GM21825 (cell line): ENCODE measurements at regions not wholly inside any gene's neighbourhood (a gene's known extent, or its start where the extent isn't known, plus 50 kb on each side); places are given as distances from the start of the nearest gene placed in this dataset.

Experiments
- ATAC-seq: cut with Tn5 transposase; IDR thresholded peaks from one replicate; pipeline ENCODE4 v1.9.1; 2021; ENCODE audit warnings: mild to moderate bottlenecking, moderate library complexity; ENCODE audit not compliant: unreplicated experiment

DNA sequence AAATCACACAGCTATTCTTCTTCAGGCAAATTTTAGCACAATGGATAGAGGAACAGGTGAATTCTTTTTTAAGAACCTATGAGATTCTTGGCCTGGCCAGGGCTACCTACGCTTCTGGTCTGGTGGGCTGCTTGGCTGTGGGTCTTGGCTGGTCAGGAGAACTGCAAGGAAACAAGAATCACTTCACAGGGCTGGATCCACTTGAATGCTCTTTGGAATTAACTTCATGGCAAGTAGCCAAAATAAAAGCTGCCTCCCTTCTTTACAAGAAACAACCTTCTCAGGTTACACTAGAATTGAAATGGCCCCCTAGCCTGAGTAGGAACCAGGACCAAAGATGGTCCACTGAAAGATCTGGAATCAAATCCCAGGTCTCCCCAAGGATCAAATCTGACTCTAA, 519.1 kb downstream of the IQCM start:
- ATAC-seq = no peak

GRCh38 chr4:149296084-149296483, 519.6 kb downstream of the IQCM start:
- no peak for ATAC-seq

GRCh38 chr4:149294601-149295000, 521.0 kb downstream of the IQCM start:
- no peak for ATAC-seq

DNA sequence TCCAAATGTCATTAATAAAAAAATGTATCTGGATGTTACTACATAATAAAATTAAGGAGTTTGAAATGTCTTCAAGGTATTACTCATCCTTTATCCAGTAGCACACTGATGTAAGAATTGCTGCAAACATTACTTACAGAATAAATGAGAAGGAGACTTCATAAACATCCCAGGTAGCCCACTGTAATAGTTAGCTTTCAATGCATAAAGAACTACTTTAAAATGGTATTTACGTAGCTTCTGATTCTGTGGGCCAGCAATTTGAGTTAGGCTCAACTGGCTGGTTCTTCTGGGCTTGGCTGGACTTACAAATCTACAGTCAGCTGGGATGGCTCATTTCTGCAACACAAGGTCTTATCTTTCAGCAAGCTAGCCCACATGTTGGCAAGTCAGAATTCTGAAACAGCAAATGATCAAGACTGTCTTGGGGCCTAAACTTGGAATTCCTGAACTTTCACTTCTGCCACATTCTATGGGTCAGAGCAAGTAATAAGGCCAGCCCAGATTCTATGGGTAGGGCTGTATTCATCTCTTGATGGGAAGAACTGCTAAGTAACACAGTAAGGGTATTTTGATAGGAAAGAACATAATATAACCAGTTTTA, 522.5 kb downstream of the IQCM start:
- ATAC-seq = no peak

GRCh38 chr4:149292425-149293007, 523.1 kb downstream of the IQCM start:
- no peak for ATAC-seq

GRCh38 chr4:149291463-149291862, 524.2 kb downstream of the IQCM start:
- ATAC-seq = no peak

DNA sequence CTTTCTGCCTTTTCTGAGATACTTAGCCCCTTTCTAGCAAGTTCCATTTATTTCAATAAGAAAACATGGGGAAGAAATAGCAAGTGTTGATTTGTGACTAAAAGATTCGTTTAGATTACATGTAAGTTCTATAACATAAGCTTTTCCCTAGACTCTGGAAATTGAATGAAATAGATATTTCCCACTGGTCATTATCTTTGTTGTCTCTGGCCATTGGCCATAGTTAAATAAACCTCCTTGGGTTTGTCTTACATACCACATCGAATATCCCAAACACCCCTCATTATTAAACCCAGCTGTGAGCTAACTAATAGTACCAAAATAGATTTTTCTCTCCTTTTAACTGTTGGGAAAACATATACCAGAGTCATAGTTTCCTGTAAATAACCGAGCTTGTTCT, 534.8 kb downstream of the IQCM start:
- no peak for ATAC-seq

- no peak for ATAC-seq
These were observed 535.9 kb downstream of the IQCM start for GRCh38 chr4:149279776-149280175.

DNA sequence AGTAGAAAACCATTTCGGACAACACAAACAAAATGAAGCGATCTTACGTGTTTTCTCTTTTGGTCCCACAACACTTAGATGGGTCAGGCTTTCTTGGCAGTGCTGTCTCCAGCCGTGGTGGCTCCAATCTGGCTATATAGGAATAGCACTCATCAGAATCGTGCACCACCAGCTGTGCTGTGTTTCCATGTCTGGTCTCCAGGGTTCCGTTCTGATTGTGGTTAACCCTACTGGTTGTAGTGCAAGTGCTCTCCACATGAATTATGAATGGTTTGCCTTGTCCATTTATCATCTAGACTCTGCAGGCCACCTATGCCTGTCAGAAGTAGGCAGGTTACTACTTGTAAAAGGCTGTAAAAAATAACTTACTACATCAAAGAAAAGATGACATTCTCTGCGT, 536.3 kb downstream of the IQCM start:
- ATAC-seq = no peak

- no peak for ATAC-seq
These were observed 537.9 kb downstream of the IQCM start for GRCh38 chr4:149277705-149278104.

DNA sequence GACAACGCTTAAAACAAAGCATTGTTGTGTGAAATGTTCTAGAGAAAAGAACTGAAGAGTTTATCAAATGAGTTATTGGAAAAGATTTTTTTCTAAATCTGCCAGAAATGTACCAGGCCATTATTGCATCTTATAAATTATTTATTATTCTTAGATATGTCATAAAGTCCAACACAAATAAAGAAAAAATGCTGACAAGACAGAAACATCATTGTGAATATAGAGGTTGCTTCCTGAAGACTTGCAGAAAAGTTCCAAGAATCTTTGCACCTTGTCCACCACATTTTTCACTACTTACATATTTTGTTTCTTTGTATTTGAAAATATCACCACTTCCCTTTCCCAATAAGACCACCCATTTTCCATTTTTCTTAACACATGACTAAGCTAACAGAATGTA, 545.8 kb downstream of the IQCM start:
- no peak for ATAC-seq

- no peak for ATAC-seq
These were observed 549.3 kb downstream of the IQCM start for GRCh38 chr4:149266301-149266700.

DNA sequence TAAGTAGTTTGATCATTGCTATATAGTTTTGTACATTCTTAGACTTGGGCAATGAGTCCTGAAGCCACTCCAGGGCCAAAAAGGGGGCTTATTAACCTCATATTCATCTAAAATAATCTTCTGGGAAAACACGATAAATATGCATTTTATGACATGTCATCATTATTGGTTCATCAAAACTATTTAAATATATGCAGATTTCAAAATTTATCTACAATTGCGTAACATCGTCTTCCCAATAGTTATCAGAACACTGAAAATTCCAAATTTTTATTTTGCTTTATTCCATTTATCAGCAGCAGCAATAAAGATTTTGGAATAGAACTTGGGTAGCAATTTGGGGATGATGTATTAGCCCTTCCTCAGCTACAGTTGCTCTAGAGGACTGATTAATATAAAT, 550.0 kb downstream of the IQCM start:
- no peak for ATAC-seq

GRCh38 chr4:149264093-149264733, 551.4 kb downstream of the IQCM start:
- peak; percentile 80 for ATAC-seq

DNA sequence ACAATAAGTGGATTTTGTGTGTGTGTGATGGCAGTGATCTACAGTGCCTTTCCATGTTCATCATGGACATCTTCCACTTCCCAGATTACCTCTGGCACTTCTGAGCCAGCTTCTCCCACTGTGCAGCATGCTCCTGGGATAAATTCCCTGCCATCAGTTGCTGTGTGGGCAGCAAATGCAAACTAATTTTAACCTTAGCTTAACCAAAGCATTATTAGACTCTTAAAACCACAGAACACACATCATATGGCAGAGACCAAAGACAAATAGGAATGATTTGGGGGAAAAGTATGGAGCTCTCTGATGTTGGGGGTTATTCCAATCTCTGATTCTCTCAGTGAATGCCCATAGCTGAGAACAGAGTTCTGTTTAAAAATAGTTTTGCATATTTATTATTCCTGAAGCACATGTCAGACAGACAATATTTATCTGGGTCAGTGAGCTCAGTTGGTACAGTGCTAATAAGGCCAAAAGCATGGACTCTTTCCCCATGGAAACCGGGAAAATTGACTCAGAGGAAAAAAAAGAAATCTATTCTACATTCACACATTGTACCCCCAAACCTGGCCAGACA, 567.4 kb downstream of the IQCM start:
- ATAC-seq = no peak

DNA sequence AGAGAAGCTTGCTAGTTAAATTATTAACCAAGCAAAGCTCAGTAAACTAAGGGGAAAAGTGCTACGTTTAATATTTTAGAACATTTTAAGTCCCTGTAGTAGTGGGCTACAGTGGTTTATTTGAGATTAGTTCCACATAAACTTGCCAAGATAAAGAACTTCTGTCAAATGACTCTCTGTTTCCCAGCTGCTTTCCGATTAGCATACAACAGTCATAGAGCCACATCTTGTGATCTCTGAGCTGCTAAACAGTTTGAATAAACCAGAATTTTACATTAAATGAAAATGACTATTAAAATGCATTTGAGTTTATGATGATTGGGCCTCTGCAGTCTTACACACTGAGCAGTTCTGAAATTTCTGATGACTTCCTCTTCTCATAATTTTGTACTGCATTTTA, 568.5 kb downstream of the IQCM start:
- ATAC-seq = no peak

DNA sequence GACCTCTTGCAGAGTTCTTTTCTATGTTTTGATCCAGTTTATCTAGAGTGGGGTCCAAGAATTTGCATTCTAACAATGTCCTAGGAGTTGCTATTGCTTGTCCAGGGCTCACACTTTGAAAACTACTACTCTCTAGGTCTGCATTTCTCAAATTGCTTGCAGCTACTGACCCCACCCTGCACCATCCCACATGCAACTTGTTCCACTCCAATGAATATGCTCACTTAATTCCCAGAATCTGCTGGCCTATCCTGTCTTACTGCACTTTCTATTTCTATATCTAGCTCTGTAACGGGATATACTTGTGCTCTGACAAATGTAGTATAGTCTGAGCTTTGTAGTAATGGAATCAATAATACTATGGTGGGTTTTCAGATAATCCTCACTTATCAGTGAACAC, 570.3 kb downstream of the IQCM start:
- ATAC-seq = no peak

DNA sequence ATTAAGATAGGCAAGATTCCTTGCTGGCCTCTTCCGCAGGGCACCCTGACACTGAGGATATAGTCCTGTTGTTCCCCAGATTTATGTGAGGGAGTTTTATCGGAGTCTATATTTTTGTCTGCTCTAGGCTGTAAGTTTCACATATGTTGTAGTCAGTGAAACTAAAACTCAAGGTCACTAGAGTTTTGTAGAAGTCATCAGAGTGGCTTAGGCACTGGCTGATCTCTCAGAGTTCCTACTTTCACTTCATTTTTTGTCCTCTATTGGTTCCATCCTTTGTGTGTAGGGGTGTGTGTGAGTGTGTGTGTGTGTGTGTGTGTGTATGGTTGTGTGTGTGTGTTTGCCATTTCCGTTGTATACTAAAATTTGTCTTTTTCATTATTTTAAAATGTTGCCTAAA, 577.5 kb downstream of the IQCM start:
- ATAC-seq = no peak

- ATAC-seq = no peak
These were observed 580.8 kb downstream of the IQCM start for GRCh38 chr4:149234798-149235197.

- ATAC-seq = no peak
These were observed 592.0 kb downstream of the IQCM start for GRCh38 chr4:149223659-149224058.

- ATAC-seq = no peak
These were observed 597.0 kb downstream of the IQCM start for GRCh38 chr4:149218672-149219071.

GRCh38 chr4:149214301-149214700, 601.3 kb downstream of the IQCM start:
- no peak for ATAC-seq
